ENCODE measurements at regions not wholly inside any gene's neighbourhood (a gene's known extent, or its start where the extent isn't known, plus 50 kb on each side); places are given as distances from the start of the nearest gene placed in this dataset.

GRCh38 chr17:17426184-17426583 is 50.6 kb upstream of the MED9 start:
- TF ChIP-seq EZH2 (IDR thresholded peaks at IDR 0.05; ENCODE audit: insufficient read depth, poor library complexity, severe bottlenecking) (no peak), EZH2phosphoT487 (IDR thresholded peaks at IDR 0.05; ENCODE audit: insufficient read depth, low read depth) (no peak)
